HFF-Myc (cell line): ENCODE measurements at regions not wholly inside any gene's neighbourhood (a gene's known extent, or its start where the extent isn't known, plus 50 kb on each side); places are given as distances from the start of the nearest gene placed in this dataset.

ENCODE experiments used
- DNase-seq: peaks from one replicate; pipeline ENCODE4 v3.0.0-alpha.2; 2011; ENCODE audit warnings: low read depth; ENCODE audit errors: extremely low read depth
- H3K4me3 ChIP-seq: replicated peaks from 2 replicates; pipeline ENCODE4 v1.5.1; 2011; ENCODE audit warnings: low read depth, mild to moderate bottlenecking, control low read depth, low read length
- CTCF ChIP-seq: IDR thresholded peaks from 2 replicates; pipeline ENCODE4 v1.5.1; 2012; ENCODE audit warnings: mild to moderate bottlenecking, low read depth, low read length, control low read depth; ENCODE audit errors: missing control alignments

GRCh38 chr16:60432472-60432871 lies 1603.8 kb downstream of the CDH8 start:
- no peak for DNase-seq
- TF ChIP-seq CTCF, result no peak
- no peak overlapping the region for H3K4me3 ChIP-seq

- no peak for DNase-seq
- no peak overlapping the region for H3K4me3 ChIP-seq
- no peak for TF ChIP-seq CTCF
These were observed 1616.4 kb downstream of the CDH8 start for GRCh38 chr16:60419859-60420258.

- no peak for TF ChIP-seq CTCF
- DNase-seq, result no peak
- no peak overlapping the region for H3K4me3 ChIP-seq
These were observed 1621.6 kb downstream of the CDH8 start for GRCh38 chr16:60414613-60415012.

- no peak for DNase-seq
- no peak for TF ChIP-seq CTCF
- no peak overlapping the region for H3K4me3 ChIP-seq
These were observed 1622.3 kb downstream of the CDH8 start for GRCh38 chr16:60413969-60414368.

- DNase-seq, result no peak
- no peak for TF ChIP-seq CTCF
- no peak overlapping the region for H3K4me3 ChIP-seq
These were observed 1628.6 kb downstream of the CDH8 start for GRCh38 chr16:60407606-60408005.

- no peak overlapping the region for H3K4me3 ChIP-seq
- TF ChIP-seq CTCF, result no peak
These were observed 1629.2 kb downstream of the CDH8 start for GRCh38 chr16:60407034-60407433.

GRCh38 chr16:60405286-60405685 lies 1631.0 kb downstream of the CDH8 start:
- no peak for TF ChIP-seq CTCF
- no peak overlapping the region for H3K4me3 ChIP-seq
- no peak for DNase-seq

More at GRCh38 chr16:60407034-60407433, 1629.2 kb downstream of the CDH8 start:
- no peak for DNase-seq
